ENCODE measurements at regions not wholly inside any gene's neighbourhood (a gene's known extent, or its start where the extent isn't known, plus 50 kb on each side); places are given as distances from the start of the nearest gene placed in this dataset.

- H3K36me3 Mint-ChIP-seq = no peaks in the 10 kb centered on the region
- ATAC-seq = peak; percentile 48
- no peak overlapping the region for H3K4me3 Mint-ChIP-seq
- POLR2A ChIA-PET = no interaction called here
- no peaks in the 10 kb centered on the region for H3K9me3 Mint-ChIP-seq
- peaks cover 13% of the 10 kb centered on the region for H3K4me1 Mint-ChIP-seq
- TF ChIP-seq CREB1 (CRISPR knock-in tag; IDR thresholded peaks at IDR 0.05) (no peak), CBFB (CRISPR knock-in tag; IDR thresholded peaks at IDR 0.05; ENCODE audit: low read depth) (no peak), RORB (CRISPR knock-in tag; IDR thresholded peaks at IDR 0.05) (no peak), ZNF219 (CRISPR knock-in tag; IDR thresholded peaks at IDR 0.05; ENCODE audit: borderline replicate concordance) (no peak), E2F4 (CRISPR knock-in tag; IDR thresholded peaks at IDR 0.05; ENCODE audit: borderline replicate concordance, low read depth) (no peak), FOXP1 (CRISPR knock-in tag; IDR thresholded peaks at IDR 0.05; ENCODE audit: borderline replicate concordance) (no peak), HMGA2 (CRISPR knock-in tag; IDR thresholded peaks at IDR 0.05) (no peak), EMX1 (CRISPR knock-in tag; IDR thresholded peaks at IDR 0.05) (no peak), FOXJ3 (CRISPR knock-in tag; IDR thresholded peaks at IDR 0.05; ENCODE audit: borderline replicate concordance) (no peak), CREM (CRISPR knock-in tag; IDR thresholded peaks at IDR 0.05) (no peak), MYBL2 (CRISPR knock-in tag; IDR thresholded peaks at IDR 0.05) (no peak), ZNF425 (CRISPR knock-in tag; conservative IDR thresholded peaks at IDR 0.05) (no peak), SOX15 (CRISPR knock-in tag; IDR thresholded peaks at IDR 0.05) (no peak), ZNF671 (CRISPR knock-in tag; IDR thresholded peaks at IDR 0.05) (no peak)
- TF ChIP-seq, protein P1, sequence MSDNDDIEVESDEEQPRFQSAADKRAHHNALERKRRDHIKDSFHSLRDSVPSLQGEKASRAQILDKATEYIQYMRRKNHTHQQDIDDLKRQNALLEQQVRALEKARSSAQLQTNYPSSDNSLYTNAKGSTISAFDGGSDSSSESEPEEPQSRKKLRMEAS (CRISPR knock-in tag; IDR thresholded peaks at IDR 0.05) = no peak
- TF ChIP-seq, protein P2, sequence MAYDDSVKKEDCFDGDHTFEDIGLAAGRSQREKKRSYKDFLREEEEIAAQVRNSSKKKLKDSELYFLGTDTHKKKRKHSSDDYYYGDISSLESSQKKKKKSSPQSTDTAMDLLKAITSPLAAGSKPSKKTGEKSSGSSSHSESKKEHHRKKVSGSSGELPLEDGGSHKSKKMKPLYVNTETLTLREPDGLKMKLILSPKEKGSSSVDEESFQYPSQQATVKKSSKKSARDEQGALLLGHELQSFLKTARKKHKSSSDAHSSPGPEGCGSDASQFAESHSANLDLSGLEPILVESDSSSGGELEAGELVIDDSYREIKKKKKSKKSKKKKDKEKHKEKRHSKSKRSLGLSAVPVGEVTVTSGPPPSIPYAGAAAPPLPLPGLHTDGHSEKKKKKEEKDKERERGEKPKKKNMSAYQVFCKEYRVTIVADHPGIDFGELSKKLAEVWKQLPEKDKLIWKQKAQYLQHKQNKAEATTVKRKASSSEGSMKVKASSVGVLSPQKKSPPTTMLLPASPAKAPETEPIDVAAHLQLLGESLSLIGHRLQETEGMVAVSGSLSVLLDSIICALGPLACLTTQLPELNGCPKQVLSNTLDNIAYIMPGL (CRISPR knock-in tag; IDR thresholded peaks at IDR 0.05) = no peak
- TF ChIP-seq, protein P3, sequence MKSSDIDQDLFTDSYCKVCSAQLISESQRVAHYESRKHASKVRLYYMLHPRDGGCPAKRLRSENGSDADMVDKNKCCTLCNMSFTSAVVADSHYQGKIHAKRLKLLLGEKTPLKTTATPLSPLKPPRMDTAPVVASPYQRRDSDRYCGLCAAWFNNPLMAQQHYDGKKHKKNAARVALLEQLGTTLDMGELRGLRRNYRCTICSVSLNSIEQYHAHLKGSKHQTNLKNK (CRISPR knock-in tag; IDR thresholded peaks at IDR 0.05) = no peak
- H3K27me3 Mint-ChIP-seq (ENCODE audit: low read depth) = peaks cover 11% of the 10 kb centered on the region
- CTCF ChIA-PET = no interaction called here
- DNase-seq (ENCODE audit: low spot score) = no peak
- no peak overlapping the region for H3K27ac Mint-ChIP-seq
Measured at GRCh38 chr1:232383455-232384123, 246.3 kb downstream of the SIPA1L2 start.

DNA sequence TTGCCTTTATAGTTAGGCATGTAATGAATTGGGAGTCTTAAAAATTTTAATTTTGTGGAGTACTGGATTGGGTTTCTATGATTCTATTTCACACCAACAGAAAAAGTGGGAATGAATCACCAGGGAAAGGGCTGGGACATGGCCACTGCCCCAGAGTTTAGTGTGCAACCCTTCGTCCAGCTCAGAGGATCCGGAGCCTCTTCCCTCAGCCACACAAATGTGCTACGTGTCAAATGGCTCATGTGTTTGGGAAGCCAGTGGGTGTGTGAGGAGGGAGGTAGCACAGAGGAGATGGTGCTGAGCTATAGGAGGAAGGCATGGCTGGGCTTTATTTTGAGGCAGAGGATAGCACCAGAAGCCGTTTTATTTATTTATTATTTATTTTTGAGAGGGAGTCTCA, 247.3 kb downstream of the SIPA1L2 start:
- Mint-ChIP-seq H3K27me3 (ENCODE audit: low read depth) (peaks cover 11% of the 10 kb centered on the region), H3K4me1 (peaks cover 17% of the 10 kb centered on the region), H3K27ac (no peak overlapping the region), H3K36me3 (no peaks in the 10 kb centered on the region), H3K4me3 (no peak overlapping the region), H3K9me3 (no peaks in the 10 kb centered on the region)
- CTCF ChIA-PET = no interaction called here
- TF ChIP-seq, protein P4, sequence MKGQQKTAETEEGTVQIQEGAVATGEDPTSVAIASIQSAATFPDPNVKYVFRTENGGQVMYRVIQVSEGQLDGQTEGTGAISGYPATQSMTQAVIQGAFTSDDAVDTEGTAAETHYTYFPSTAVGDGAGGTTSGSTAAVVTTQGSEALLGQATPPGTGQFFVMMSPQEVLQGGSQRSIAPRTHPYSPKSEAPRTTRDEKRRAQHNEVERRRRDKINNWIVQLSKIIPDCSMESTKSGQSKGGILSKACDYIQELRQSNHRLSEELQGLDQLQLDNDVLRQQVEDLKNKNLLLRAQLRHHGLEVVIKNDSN (CRISPR knock-in tag; IDR thresholded peaks at IDR 0.05) = no peak
- TF ChIP-seq GTF2I (CRISPR knock-in tag; conservative IDR thresholded peaks at IDR 0.05) (no peak), NR1H2 (CRISPR knock-in tag; IDR thresholded peaks at IDR 0.05) (no peak), ZNF263 (CRISPR knock-in tag; IDR thresholded peaks at IDR 0.05; ENCODE audit: low read depth) (no peak), NFYB (CRISPR knock-in tag; conservative IDR thresholded peaks at IDR 0.05; ENCODE audit: low read depth) (no peak), ELF4 (CRISPR knock-in tag; IDR thresholded peaks at IDR 0.05; ENCODE audit: low read depth) (no peak), ZSCAN18 (CRISPR knock-in tag; IDR thresholded peaks at IDR 0.05) (no peak), STAT6 (CRISPR knock-in tag; conservative IDR thresholded peaks at IDR 0.05; ENCODE audit: low read depth) (no peak), EMX1 (CRISPR knock-in tag; IDR thresholded peaks at IDR 0.05) (no peak), MXD4 (CRISPR knock-in tag; IDR thresholded peaks at IDR 0.05; ENCODE audit: borderline replicate concordance) (no peak)
- POLR2A ChIA-PET = no interaction called here
- ATAC-seq (no peak), DNase-seq (ENCODE audit: low spot score) (no peak)
